Effector memory CD4-positive, alpha-beta T cell (primary cell): ENCODE measurements at regions not wholly inside any gene's neighbourhood (a gene's known extent, or its start where the extent isn't known, plus 50 kb on each side); places are given as distances from the start of the nearest gene placed in this dataset.
"Not testable (repeated sequence)": the region's sequence is repeated elsewhere in the genome, so short reads cannot be mapped to it uniquely, and the experiment has no call there.

Experiments
- DNase-seq, 3 donors: peaks; one replicate each; pipeline ENCODE4 v3.0.0-alpha.2; 2020
- H3K27ac ChIP-seq: 2 replicates; pipeline ENCODE4 v1.7.0; 2013; ENCODE audit warnings: mild to moderate bottlenecking, low read length, moderate library complexity; ENCODE audit not compliant: insufficient read depth, poor library complexity, severe bottlenecking
- H3K27me3 ChIP-seq: replicated peaks from 2 replicates; pipeline ENCODE4 v1.7.0; 2013; ENCODE audit warnings: mild to moderate bottlenecking, low read length; ENCODE audit not compliant: insufficient read depth, control insufficient read depth, poor library complexity, severe bottlenecking
- H3K36me3 ChIP-seq: 2 replicates; pipeline ENCODE4 v1.7.0; 2013; ENCODE audit warnings: mild to moderate bottlenecking, low read length, moderate library complexity; ENCODE audit not compliant: control insufficient read depth, insufficient read depth
- H3K4me1 ChIP-seq: 2 replicates; pipeline ENCODE4 v1.7.0; 2013; ENCODE audit warnings: low read length, mild to moderate bottlenecking; ENCODE audit not compliant: control insufficient read depth, insufficient read depth, poor library complexity, severe bottlenecking
- H3K4me3 ChIP-seq: 2 replicates; pipeline ENCODE4 v1.7.0; 2013; ENCODE audit warnings: low read length, low read depth, mild to moderate bottlenecking; ENCODE audit not compliant: insufficient read depth, poor library complexity, severe bottlenecking
- H3K9me3 ChIP-seq: 2 replicates; pipeline ENCODE4 v1.7.0; 2013; ENCODE audit warnings: mild to moderate bottlenecking, low read length, moderate library complexity; ENCODE audit not compliant: control insufficient read depth

DNA sequence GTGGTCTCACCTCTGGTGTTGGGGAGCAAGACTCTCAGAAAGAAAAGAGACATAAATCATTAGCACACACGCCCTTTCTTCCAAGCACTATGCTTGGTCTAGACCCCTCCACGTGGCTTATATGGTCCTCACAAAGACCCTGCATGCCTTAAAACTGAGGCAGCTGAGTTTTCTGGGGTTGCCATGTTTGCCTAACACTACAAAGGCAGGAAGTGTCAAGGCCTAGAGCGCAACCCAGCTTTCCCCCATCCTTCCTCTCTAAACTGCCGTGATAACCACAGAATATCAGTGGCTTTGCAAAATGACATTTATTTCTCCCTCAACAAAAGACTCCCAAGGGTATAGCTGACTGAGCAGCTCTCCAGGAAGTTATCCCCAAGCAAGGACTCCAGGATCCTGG, 146.5 kb upstream of the TOP1 start:
- H3K27me3 ChIP-seq: no peaks in the 10 kb centered on the region
- H3K4me1 ChIP-seq: peaks cover 3% of the 10 kb centered on the region
- H3K9me3 ChIP-seq: no peaks in the 10 kb centered on the region
- H3K36me3 ChIP-seq: no peaks in the 10 kb centered on the region
- no peak for DNase-seq
- no peak overlapping the region for H3K27ac ChIP-seq
- no peak overlapping the region for H3K4me3 ChIP-seq

DNA sequence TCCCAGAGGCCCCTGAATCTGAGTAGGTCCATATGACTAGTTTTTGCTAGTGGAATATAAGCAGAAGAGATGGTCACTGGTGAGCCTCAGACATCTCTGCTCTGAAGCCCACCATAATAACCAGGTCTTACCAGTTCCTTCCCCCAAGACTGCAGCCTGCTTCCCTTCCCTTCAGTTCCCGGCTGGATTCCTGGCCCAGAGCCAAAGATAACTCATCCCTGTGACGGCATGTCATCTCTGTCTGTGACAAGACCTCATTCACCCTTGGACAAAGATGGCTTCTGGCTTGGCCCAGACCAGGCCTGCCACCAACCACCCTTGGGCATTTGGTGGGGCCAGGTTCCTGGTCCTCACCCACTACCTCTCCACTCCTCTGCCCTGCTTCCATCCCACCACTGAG, 145.5 kb upstream of the TOP1 start:
- Histone ChIP-seq H3K27ac (no peak overlapping the region), H3K27me3 (no peaks in the 10 kb centered on the region), H3K9me3 (no peaks in the 10 kb centered on the region), H3K4me1 (peaks cover 3% of the 10 kb centered on the region), H3K36me3 (no peaks in the 10 kb centered on the region), H3K4me3 (no peak overlapping the region)
- no peak for DNase-seq

DNA sequence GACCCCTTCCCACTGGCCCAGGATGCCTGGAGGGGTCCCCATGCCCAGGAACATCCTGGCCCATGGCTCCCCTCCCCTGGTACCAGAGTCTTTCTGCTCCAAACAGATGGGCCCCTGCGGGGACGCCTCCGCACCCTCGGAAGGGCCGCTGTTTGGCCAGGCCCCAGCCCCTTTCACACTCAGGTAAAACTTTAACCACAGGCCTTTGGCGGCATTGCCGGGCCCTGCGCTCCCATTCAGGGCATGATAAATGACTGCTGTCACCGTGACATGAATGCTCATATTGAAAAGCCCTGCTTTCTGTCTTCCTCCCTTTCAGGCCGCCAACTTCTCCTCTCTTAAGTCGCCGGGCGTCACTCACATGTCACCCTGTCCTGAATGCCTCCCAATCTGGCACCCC, 141.5 kb upstream of the TOP1 start:
- no peaks in the 10 kb centered on the region for H3K9me3 ChIP-seq
- H3K4me1 ChIP-seq: peaks cover 2% of the 10 kb centered on the region
- no peak overlapping the region for H3K27ac ChIP-seq
- no peaks in the 10 kb centered on the region for H3K27me3 ChIP-seq
- no peak overlapping the region for H3K4me3 ChIP-seq
- no peaks in the 10 kb centered on the region for H3K36me3 ChIP-seq
- DNase-seq: no peak

DNA sequence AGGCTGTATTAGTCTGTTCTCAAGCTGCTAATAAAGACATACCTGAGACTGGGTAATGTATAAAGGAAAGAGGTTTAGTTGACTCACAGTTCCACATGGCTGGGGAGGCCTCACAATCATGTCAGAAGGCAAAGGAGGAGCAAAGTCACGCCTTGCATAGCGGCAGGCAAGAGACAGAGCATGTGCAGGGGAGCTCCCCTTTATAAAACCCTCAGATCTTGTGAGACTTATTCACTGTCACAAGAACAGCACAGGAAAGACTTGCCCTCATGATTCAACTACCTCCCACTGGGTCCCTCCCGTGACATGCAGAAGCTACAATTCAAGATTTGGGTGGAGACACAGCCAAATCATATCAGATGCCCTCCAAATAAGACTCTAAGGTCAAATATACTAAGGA, 139.4 kb upstream of the TOP1 start:
- not testable (repeated sequence) for H3K9me3 ChIP-seq, DNase-seq, H3K36me3 ChIP-seq, H3K27ac ChIP-seq, H3K4me3 ChIP-seq, H3K4me1 ChIP-seq, H3K27me3 ChIP-seq

DNA sequence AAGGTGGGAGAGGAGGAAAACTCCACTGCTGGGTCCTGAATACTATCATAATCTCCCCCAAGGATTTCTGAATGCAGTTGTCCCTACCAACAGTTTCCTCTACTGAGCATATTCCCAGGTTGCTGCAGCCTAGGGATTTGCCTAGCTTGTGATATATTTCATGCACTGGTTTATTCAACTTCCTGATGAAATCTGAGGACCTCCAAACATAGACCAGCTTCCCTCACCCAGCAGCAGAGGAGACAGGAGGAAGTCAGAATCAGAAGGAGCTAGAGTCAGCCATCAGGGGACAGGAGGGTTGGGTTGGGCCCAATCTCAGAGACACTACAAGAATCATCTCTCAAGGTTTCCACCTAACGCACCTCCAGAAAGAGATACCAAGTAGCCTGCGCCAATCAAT, 138.4 kb upstream of the TOP1 start:
- Histone ChIP-seq H3K4me1 (no peaks in the 10 kb centered on the region), H3K27ac (no peak overlapping the region), H3K36me3 (no peaks in the 10 kb centered on the region), H3K9me3 (no peaks in the 10 kb centered on the region), H3K4me3 (no peak overlapping the region), H3K27me3 (no peaks in the 10 kb centered on the region)
- DNase-seq: no peak

DNA sequence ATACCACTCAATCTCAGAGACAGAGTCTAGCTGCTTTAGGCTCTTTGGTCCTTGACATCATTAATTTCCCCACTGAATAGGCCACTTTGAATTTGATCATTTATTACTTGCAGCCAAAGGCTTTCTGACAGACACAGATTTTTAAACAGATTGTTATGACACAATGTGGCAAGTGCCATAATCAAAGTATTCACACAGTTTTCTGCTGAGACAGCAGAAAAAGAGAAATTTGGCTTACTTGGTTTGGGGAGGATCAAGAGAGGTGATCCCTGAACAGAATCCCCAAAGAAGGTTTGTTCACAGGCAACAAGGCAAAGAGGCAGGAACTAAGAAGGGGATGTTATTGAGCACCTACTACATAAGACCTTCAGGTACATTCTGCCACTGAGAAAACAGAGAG, 138.0 kb upstream of the TOP1 start:
- no peak for DNase-seq
- no peaks in the 10 kb centered on the region for H3K27me3 ChIP-seq
- H3K4me3 ChIP-seq: no peak overlapping the region
- H3K27ac ChIP-seq: no peak overlapping the region
- no peaks in the 10 kb centered on the region for H3K36me3 ChIP-seq
- H3K4me1 ChIP-seq: no peaks in the 10 kb centered on the region
- H3K9me3 ChIP-seq: no peaks in the 10 kb centered on the region

DNA sequence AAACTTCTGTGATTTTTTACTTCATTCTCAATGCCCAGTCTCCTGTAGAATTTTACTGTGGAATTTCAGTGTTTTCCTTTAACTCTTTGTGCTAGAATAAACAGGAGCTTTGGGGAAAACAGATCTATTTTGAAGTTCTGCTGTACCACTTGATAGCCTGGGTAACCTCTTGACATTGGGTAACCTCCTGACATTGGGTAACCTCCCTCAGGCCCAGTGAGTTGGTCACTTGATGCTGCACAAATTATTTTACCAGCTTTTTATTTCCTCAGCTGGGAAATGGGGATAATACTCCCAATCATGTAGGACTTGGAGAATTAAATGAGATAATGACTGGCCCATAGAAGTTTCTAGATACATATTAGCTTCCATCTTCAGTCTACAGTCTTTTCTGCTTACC, 137.3 kb upstream of the TOP1 start:
- Histone ChIP-seq H3K27me3 (no peaks in the 10 kb centered on the region), H3K4me3 (no peak overlapping the region), H3K9me3 (no peaks in the 10 kb centered on the region), H3K27ac (no peak overlapping the region), H3K4me1 (no peaks in the 10 kb centered on the region), H3K36me3 (no peaks in the 10 kb centered on the region)
- no peak for DNase-seq

DNA sequence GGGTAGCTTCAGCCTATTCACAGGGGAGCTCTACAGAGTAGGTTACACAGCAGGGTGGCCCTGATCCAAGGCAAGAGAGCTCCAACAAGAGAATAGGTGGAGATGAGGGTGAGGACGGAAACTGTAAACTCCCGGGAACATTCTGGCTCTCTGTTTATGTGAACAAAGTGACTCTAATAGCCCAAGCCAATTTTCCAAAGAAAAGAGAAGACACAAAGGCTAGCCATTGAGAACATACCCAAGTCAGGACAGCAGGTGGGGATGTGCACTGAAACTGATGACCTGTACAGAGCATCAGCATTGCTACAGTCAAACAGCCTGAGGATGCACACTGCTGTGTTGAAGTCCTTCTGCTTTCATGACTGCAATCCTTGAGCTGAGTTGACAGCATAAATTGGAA, 136.0 kb upstream of the TOP1 start:
- no peak for DNase-seq
- H3K4me1 ChIP-seq: no peaks in the 10 kb centered on the region
- H3K36me3 ChIP-seq: no peaks in the 10 kb centered on the region
- H3K4me3 ChIP-seq: no peak overlapping the region
- no peaks in the 10 kb centered on the region for H3K9me3 ChIP-seq
- no peak overlapping the region for H3K27ac ChIP-seq
- H3K27me3 ChIP-seq: peaks cover 4% of the 10 kb centered on the region

DNA sequence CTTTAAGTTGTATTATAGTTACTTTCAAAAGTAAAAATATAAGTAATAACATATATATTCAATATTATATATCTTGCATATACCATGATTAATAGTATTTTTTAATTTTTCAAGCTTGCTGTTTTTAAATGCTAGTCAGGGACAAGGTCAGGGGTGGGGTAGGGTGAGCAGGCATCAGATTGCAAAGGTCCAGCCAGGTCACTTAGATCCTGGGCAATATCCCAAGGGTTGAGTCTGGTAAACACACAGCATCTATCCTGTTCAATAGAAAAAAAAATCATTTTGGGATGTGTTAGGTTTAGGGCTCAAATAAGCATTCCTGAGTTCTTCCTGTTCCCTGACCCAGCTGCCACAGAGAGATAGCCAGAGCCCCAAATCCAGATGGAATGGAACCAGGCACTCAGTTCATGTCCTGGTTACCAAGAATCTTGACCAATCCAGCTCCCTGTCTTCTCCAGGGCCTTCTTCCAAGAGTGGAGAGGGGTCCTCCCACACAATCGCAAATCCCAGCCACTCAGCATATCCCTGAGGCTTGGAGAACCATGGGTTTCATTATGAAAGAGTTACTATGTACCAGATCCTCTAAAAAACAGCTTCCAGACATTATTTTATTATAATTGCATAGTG, 134.9 kb upstream of the TOP1 start:
- H3K9me3 ChIP-seq: no peaks in the 10 kb centered on the region
- DNase-seq: no peak
- no peak overlapping the region for H3K4me3 ChIP-seq
- peaks cover 4% of the 10 kb centered on the region for H3K27me3 ChIP-seq
- H3K27ac ChIP-seq: no peak overlapping the region
- no peaks in the 10 kb centered on the region for H3K36me3 ChIP-seq
- H3K4me1 ChIP-seq: no peaks in the 10 kb centered on the region

DNA sequence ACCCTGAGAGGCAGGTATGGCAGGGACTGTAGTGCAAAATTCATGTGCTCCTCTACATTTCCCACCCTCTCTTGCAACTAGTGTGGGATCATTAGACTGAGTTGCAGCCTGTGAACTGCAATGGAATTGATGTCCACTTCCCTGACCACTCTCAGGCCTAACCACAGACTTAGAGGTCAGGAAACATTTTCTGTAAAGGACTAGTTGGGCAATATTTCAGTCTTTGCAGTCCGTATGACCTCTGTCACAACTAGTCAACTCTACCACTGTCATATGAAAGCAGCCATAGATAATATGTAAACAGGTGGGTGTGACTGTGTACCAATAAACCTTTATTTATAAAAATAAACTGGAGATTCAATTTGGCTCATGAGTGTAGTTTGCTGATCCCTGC, 134.4 kb upstream of the TOP1 start:
- DNase-seq: no peak
- H3K27ac ChIP-seq: no peak overlapping the region

DNA sequence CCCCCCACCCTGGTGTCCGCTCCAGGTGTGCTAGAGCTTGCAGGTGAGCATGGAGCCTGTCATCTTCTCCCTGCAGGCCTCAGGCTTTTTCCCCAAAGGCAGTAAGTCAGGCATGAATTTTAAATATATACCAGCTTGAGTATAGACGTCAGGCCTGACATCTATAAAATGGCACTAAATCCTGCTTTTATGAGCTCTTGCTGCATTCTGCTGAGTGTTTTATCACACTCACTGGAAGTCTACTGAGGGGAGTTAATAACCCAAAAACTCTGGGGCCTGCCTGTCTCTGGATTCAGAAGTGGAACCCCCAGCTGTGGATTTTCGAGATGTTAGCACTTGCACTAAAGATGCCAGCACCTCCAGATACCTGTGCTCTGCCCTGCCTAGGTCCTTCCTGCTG, 133.4 kb upstream of the TOP1 start:
- Histone ChIP-seq H3K27me3 (peaks cover 4% of the 10 kb centered on the region), H3K27ac (no peak overlapping the region), H3K4me1 (no peaks in the 10 kb centered on the region), H3K4me3 (no peak overlapping the region), H3K36me3 (no peaks in the 10 kb centered on the region), H3K9me3 (no peaks in the 10 kb centered on the region)
- DNase-seq: no peak

More for the DNA sequence above, 134.4 kb upstream of the TOP1 start:
- no peaks in the 10 kb centered on the region for H3K4me1 ChIP-seq
- H3K27me3 ChIP-seq: peaks cover 4% of the 10 kb centered on the region
- no peak overlapping the region for H3K4me3 ChIP-seq
- no peaks in the 10 kb centered on the region for H3K36me3 ChIP-seq
- no peaks in the 10 kb centered on the region for H3K9me3 ChIP-seq
